Effector memory CD4-positive, alpha-beta T cell (primary cell): ENCODE measurements at regions not wholly inside any gene's neighbourhood (a gene's known extent, or its start where the extent isn't known, plus 50 kb on each side); places are given as distances from the start of the nearest gene placed in this dataset.

Experiments used
- DNase-seq, 3 donors: peaks; one replicate each; pipeline ENCODE4 v3.0.0-alpha.2; 2020
- H3K27ac ChIP-seq: 2 replicates; pipeline ENCODE4 v1.7.0; 2013; ENCODE audit warnings: mild to moderate bottlenecking, low read length, moderate library complexity; ENCODE audit not compliant: insufficient read depth, poor library complexity, severe bottlenecking
- H3K27me3 ChIP-seq: replicated peaks from 2 replicates; pipeline ENCODE4 v1.7.0; 2013; ENCODE audit warnings: mild to moderate bottlenecking, low read length; ENCODE audit not compliant: insufficient read depth, control insufficient read depth, poor library complexity, severe bottlenecking
- H3K36me3 ChIP-seq: 2 replicates; pipeline ENCODE4 v1.7.0; 2013; ENCODE audit warnings: mild to moderate bottlenecking, low read length, moderate library complexity; ENCODE audit not compliant: control insufficient read depth, insufficient read depth
- H3K4me1 ChIP-seq: 2 replicates; pipeline ENCODE4 v1.7.0; 2013; ENCODE audit warnings: low read length, mild to moderate bottlenecking; ENCODE audit not compliant: control insufficient read depth, insufficient read depth, poor library complexity, severe bottlenecking
- H3K4me3 ChIP-seq: 2 replicates; pipeline ENCODE4 v1.7.0; 2013; ENCODE audit warnings: low read length, low read depth, mild to moderate bottlenecking; ENCODE audit not compliant: insufficient read depth, poor library complexity, severe bottlenecking
- H3K9me3 ChIP-seq: 2 replicates; pipeline ENCODE4 v1.7.0; 2013; ENCODE audit warnings: mild to moderate bottlenecking, low read length, moderate library complexity; ENCODE audit not compliant: control insufficient read depth

DNA sequence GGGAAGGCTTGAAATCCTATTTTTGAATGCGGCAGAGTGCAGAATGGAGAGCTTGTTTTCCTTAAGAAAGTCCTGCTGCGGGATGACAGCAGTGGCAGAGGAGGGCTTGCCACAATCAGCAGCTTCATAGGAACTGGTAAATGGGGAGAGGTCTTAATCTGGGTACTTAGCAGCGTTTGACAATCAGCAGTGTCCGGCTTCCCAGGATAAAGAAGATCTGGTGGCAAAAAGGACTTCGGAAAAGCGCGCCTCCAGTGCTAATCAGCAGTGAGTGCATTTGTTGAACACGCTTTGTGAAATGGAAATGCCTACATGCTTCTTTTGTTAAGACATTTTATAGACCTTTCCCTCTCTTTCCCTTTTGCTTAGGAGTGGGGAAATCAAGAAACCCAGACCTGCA lies 735.7 kb downstream of the QKI start:
- Histone ChIP-seq H3K9me3 (no peaks in the 10 kb centered on the region), H3K4me1 (no peaks in the 10 kb centered on the region), H3K27me3 (no peaks in the 10 kb centered on the region), H3K4me3 (no peak overlapping the region), H3K27ac (no peak overlapping the region), H3K36me3 (no peaks in the 10 kb centered on the region)
- DNase-seq, result no peak

- Histone ChIP-seq H3K36me3 (no peaks in the 10 kb centered on the region), H3K4me3 (no peak overlapping the region), H3K9me3 (no peaks in the 10 kb centered on the region), H3K27me3 (no peaks in the 10 kb centered on the region), H3K27ac (no peak overlapping the region), H3K4me1 (no peaks in the 10 kb centered on the region)
- DNase-seq, result no peak
These were observed 734.3 kb downstream of the QKI start for GRCh38 chr6:164148788-164149187.

- H3K36me3 ChIP-seq, result no peaks in the 10 kb centered on the region
- H3K9me3 ChIP-seq, result no peaks in the 10 kb centered on the region
- H3K4me1 ChIP-seq, result no peaks in the 10 kb centered on the region
- no peak overlapping the region for H3K27ac ChIP-seq
- no peak for DNase-seq
- no peaks in the 10 kb centered on the region for H3K27me3 ChIP-seq
- no peak overlapping the region for H3K4me3 ChIP-seq
These were observed 729.8 kb downstream of the QKI start for GRCh38 chr6:164144316-164144715.

DNA sequence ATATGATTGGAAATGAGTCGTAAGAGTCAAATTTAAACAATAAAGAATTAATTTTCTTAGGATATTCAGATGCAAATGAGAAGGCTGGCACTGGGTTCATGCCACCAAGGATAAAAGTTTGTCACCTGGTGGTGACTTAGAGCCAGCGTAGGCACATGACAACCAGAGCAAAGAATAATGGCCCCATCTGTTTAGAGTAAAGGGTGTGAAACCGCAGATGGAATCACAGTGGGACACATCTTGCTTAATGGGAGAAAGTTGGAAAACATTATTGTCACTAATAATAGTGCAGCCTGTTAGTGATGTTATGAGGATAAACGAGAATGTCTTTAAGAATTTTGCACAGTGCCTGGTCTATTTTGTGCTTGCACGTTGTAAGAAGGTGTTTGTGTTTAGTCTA lies 727.8 kb downstream of the QKI start:
- Histone ChIP-seq H3K36me3 (no peaks in the 10 kb centered on the region), H3K4me3 (no peak overlapping the region), H3K4me1 (no peaks in the 10 kb centered on the region), H3K27ac (no peak overlapping the region), H3K27me3 (no peaks in the 10 kb centered on the region), H3K9me3 (no peaks in the 10 kb centered on the region)
- DNase-seq, result no peak

- no peaks in the 10 kb centered on the region for H3K4me1 ChIP-seq
- DNase-seq, result no peak
- H3K27me3 ChIP-seq, result no peaks in the 10 kb centered on the region
- H3K4me3 ChIP-seq, result no peak overlapping the region
- H3K27ac ChIP-seq, result no peak overlapping the region
- no peaks in the 10 kb centered on the region for H3K9me3 ChIP-seq
- H3K36me3 ChIP-seq, result no peaks in the 10 kb centered on the region
These were observed 721.1 kb downstream of the QKI start for GRCh38 chr6:164135511-164136132.

GRCh38 chr6:164133095-164133494 lies 718.6 kb downstream of the QKI start:
- Histone ChIP-seq H3K27ac (no peak overlapping the region), H3K36me3 (no peaks in the 10 kb centered on the region), H3K9me3 (no peaks in the 10 kb centered on the region), H3K27me3 (no peaks in the 10 kb centered on the region), H3K4me1 (no peaks in the 10 kb centered on the region), H3K4me3 (no peak overlapping the region)
- DNase-seq, result no peak

- DNase-seq, result no peak
- H3K36me3 ChIP-seq, result no peaks in the 10 kb centered on the region
- H3K9me3 ChIP-seq, result no peaks in the 10 kb centered on the region
- no peaks in the 10 kb centered on the region for H3K27me3 ChIP-seq
- H3K4me3 ChIP-seq, result no peak overlapping the region
- H3K4me1 ChIP-seq, result no peaks in the 10 kb centered on the region
- no peak overlapping the region for H3K27ac ChIP-seq
These were observed 716.1 kb downstream of the QKI start for GRCh38 chr6:164130585-164130984.

- no peak overlapping the region for H3K4me3 ChIP-seq
- no peak overlapping the region for H3K27ac ChIP-seq
- DNase-seq, result no peak
- H3K27me3 ChIP-seq, result no peaks in the 10 kb centered on the region
- no peaks in the 10 kb centered on the region for H3K36me3 ChIP-seq
- H3K9me3 ChIP-seq, result no peaks in the 10 kb centered on the region
- H3K4me1 ChIP-seq, result no peaks in the 10 kb centered on the region
These were observed 715.6 kb downstream of the QKI start for GRCh38 chr6:164130151-164130550.

GRCh38 chr6:164129218-164129617 lies 714.7 kb downstream of the QKI start:
- Histone ChIP-seq H3K9me3 (no peaks in the 10 kb centered on the region), H3K36me3 (no peaks in the 10 kb centered on the region), H3K27ac (no peak overlapping the region), H3K4me3 (no peak overlapping the region), H3K4me1 (no peaks in the 10 kb centered on the region), H3K27me3 (no peaks in the 10 kb centered on the region)
- no peak for DNase-seq

DNA sequence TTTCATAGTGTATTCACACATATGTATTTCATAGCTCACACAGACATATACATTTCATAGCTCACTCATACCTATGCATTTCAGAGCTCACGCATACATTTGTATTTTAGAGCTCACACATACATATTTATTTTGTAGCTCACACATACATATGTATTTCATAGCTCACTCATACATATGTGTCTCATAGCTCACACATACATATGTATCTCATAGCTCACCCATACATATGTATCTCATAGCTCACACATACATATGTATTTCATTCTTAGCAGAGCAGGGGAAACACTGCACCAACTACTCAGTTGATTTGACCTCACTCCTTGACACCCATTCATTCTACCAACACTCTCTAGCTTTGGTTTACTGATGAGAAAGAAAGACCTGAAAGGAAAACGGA lies 713.6 kb downstream of the QKI start:
- no peaks in the 10 kb centered on the region for H3K9me3 ChIP-seq
- no peak overlapping the region for H3K27ac ChIP-seq
- no peaks in the 10 kb centered on the region for H3K36me3 ChIP-seq
- H3K27me3 ChIP-seq, result no peaks in the 10 kb centered on the region
- DNase-seq, result no peak
- no peak overlapping the region for H3K4me3 ChIP-seq
- H3K4me1 ChIP-seq, result no peaks in the 10 kb centered on the region
